ENCODE measurements at regions not wholly inside any gene's neighbourhood (a gene's known extent, or its start where the extent isn't known, plus 50 kb on each side); places are given as distances from the start of the nearest gene placed in this dataset.

DNA sequence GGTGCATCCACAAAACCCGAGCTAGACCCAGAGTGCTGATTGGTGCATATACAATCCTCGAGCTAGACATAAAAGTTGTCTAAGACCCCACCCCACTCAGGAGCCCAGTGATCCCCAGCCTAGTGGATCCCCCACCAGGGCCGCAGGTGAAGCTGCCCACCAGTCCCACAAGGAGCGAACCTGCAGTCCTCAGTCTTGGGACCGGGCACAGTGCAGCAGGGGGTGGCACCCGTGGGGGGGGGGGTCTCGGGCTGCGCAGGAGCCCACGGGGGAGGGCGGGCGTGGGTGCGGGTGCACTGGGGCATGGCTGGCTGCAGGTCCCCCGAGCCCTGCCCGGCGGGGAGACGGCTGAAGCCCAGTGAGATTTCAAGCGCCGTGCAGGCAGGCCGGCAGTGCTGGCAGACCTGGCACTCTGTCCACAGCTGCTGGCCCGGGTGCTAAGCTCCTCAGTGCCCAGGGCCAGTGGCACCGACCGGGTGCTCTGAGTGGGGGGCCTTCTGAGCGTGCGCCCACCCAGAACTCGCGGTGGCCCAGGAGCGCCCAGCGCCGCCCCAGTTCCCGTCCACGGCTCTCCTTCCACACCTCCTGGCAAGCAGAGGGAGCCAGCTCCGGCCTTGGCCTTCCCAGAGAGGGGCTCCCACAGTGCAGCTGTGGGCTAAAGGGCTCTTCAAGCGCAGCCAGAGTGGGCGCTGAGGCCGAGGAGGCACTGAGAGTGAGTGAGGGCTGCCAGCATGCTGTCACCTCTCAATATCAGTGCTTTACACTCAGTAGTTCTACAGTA, 989.1 kb downstream of the FAM181B start:
- Histone ChIP-seq H3K36me3 (ENCODE audit: control insufficient read depth, insufficient read depth, low read length) (no peaks in the 10 kb centered on the region), H3K9ac (ENCODE audit: low read length) (no peak overlapping the region), H3K4me3 (ENCODE audit: low read length) (no peak overlapping the region), H3K4me1 (ENCODE audit: control insufficient read depth, insufficient read depth, low read length) (no peaks in the 10 kb centered on the region), H3K9me3 (ENCODE audit: control insufficient read depth, low read length) (no peaks in the 10 kb centered on the region), H3K27me3 (ENCODE audit: control insufficient read depth, insufficient read depth, low read length) (no peaks in the 10 kb centered on the region)

DNA sequence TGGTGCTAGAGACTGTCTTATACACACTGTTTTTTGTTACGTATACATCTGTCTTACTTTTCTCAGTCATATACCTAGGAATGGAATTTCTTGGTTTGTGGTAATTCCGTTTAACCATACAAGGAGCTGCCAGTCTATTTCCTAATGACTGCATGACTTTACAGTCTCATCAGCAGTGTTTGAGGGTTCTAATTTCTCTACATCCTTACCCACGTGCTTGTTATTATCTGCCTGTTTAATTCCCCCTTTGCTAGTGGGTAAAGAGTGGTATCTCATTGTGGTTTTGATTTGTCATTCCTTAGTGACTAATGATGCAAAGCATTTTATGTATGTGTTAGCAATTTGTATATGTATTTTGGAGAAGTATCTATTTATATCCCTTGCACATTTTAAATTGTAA, 1008.0 kb downstream of the FAM181B start:
- Histone ChIP-seq H3K9me3 (ENCODE audit: control insufficient read depth, low read length) (no peaks in the 10 kb centered on the region), H3K9ac (ENCODE audit: low read length) (no peak overlapping the region)

DNA sequence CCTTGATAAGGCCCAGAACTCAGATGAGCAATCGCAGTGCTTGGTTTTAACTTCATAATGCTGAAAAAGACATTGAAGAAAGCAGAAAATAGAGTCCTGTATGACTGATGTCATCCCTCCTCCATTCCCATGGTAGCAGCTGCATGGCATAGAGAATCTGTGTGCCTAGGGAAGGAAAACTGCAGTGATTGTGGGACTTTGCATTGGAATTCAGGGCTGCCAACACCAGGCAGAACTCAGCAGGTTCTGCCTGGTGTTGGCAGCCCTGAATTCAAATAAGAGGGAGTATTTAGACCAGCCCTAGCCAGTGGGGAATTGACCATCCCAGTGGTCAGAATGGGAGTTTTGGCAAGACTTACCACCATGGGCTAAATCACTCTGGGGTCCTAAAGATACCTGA, 1016.0 kb downstream of the FAM181B start:
- H3K4me3 ChIP-seq (ENCODE audit: low read length) = no peak overlapping the region
- no peaks in the 10 kb centered on the region for H3K36me3 ChIP-seq (ENCODE audit: control insufficient read depth, insufficient read depth, low read length)
- H3K27me3 ChIP-seq (ENCODE audit: control insufficient read depth, insufficient read depth, low read length) = no peaks in the 10 kb centered on the region
- no peaks in the 10 kb centered on the region for H3K9me3 ChIP-seq (ENCODE audit: control insufficient read depth, low read length)
- no peaks in the 10 kb centered on the region for H3K4me1 ChIP-seq (ENCODE audit: control insufficient read depth, insufficient read depth, low read length)
- no peak overlapping the region for H3K9ac ChIP-seq (ENCODE audit: low read length)

More for the DNA sequence above, 1008.0 kb downstream of the FAM181B start:
- no peaks in the 10 kb centered on the region for H3K36me3 ChIP-seq (ENCODE audit: control insufficient read depth, insufficient read depth, low read length)
- no peaks in the 10 kb centered on the region for H3K4me1 ChIP-seq (ENCODE audit: control insufficient read depth, insufficient read depth, low read length)
- H3K27me3 ChIP-seq (ENCODE audit: control insufficient read depth, insufficient read depth, low read length) = no peaks in the 10 kb centered on the region
- no peak overlapping the region for H3K4me3 ChIP-seq (ENCODE audit: low read length)

DNA sequence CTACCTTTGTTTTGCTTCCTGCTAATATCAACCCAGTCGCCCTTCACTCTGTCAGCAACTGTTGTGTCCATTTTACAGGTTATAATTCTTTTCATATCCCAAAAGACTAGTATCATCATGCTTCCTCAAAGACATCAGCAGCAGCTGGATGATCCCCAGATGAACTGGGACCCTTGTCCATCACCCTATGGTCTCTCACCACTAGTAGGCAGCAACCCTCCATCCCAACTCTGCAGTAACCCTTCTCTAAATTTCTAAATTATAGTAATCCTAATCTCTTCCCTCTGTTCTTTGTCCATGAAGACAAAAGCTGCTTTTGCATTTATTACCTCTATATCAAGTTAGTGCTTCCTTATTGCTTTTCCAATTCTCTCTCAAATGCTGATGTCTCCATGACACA, 1025.8 kb downstream of the FAM181B start:
- H3K27me3 ChIP-seq (ENCODE audit: control insufficient read depth, insufficient read depth, low read length) = no peaks in the 10 kb centered on the region
- H3K4me1 ChIP-seq (ENCODE audit: control insufficient read depth, insufficient read depth, low read length) = no peaks in the 10 kb centered on the region
- H3K36me3 ChIP-seq (ENCODE audit: control insufficient read depth, insufficient read depth, low read length) = no peaks in the 10 kb centered on the region
- H3K9ac ChIP-seq (ENCODE audit: low read length) = no peak overlapping the region
- H3K4me3 ChIP-seq (ENCODE audit: low read length) = no peak overlapping the region
- no peaks in the 10 kb centered on the region for H3K9me3 ChIP-seq (ENCODE audit: control insufficient read depth, low read length)

DNA sequence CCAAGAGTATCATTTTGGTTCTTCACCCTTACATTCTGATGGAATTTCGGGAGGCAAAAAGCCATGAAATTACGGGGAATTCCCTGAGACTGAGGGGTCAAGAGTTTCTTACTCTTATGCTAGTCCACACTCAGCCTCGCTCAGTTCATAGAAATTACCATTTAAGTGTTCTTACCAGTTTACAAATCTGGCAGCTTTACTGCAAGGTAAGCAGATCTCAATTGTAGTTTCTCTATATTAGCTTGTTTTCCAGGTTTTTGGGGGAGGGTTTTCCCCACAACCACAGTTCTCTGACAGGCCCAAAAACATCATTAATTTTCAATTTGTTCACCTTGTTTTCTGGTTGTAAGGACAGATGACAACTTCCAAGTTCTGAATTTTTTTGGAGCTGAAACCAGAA, 1028.4 kb downstream of the FAM181B start:
- no peaks in the 10 kb centered on the region for H3K9me3 ChIP-seq (ENCODE audit: control insufficient read depth, low read length)
- H3K9ac ChIP-seq (ENCODE audit: low read length) = no peak overlapping the region
- H3K36me3 ChIP-seq (ENCODE audit: control insufficient read depth, insufficient read depth, low read length) = no peaks in the 10 kb centered on the region
- H3K4me1 ChIP-seq (ENCODE audit: control insufficient read depth, insufficient read depth, low read length) = no peaks in the 10 kb centered on the region
- H3K27me3 ChIP-seq (ENCODE audit: control insufficient read depth, insufficient read depth, low read length) = no peaks in the 10 kb centered on the region
- no peak overlapping the region for H3K4me3 ChIP-seq (ENCODE audit: low read length)

DNA sequence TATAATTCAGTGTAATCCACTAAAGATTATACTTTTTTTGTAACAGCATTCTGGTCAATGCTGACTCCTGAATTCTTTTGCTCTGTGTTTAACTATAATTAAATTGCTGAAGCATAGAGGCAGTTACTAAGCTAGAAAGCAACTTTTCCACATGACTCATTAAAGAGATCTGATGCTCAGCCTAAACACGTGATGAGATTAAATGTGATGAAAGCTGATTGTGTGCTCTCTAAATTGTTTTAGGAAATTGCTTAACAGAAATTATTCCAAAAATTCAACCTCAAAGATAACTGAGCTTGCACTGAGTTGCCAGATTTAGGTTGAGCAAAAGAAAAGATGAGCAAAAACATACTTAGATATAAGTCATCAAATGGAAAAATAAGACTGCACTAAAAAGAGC, 1033.6 kb downstream of the FAM181B start:
- Histone ChIP-seq H3K4me1 (ENCODE audit: control insufficient read depth, insufficient read depth, low read length) (no peaks in the 10 kb centered on the region), H3K36me3 (ENCODE audit: control insufficient read depth, insufficient read depth, low read length) (no peaks in the 10 kb centered on the region), H3K9ac (ENCODE audit: low read length) (no peak overlapping the region), H3K9me3 (ENCODE audit: control insufficient read depth, low read length) (no peaks in the 10 kb centered on the region), H3K4me3 (ENCODE audit: low read length) (no peak overlapping the region), H3K27me3 (ENCODE audit: control insufficient read depth, insufficient read depth, low read length) (no peaks in the 10 kb centered on the region)

DNA sequence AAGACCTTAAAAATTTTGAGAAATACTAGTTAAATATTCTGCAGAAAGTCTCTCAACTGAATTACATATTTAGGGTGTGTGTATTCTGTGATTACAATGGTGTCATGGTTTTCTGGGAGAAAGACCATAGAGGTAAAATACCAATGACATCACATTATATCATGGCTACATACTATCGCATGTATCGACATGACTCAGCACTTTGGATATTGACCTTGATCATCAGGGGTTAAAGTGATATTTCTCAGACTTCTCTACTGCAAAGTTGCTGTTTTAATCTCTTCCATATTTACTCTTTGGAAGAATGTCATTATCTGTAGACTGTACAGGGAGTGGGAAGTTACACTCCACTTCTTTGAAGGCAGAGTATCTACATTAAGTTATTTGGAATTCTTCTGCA, 1046.6 kb downstream of the FAM181B start:
- H3K9ac ChIP-seq (ENCODE audit: low read length) = no peak overlapping the region
- H3K9me3 ChIP-seq (ENCODE audit: control insufficient read depth, low read length) = no peaks in the 10 kb centered on the region
- no peaks in the 10 kb centered on the region for H3K27me3 ChIP-seq (ENCODE audit: control insufficient read depth, insufficient read depth, low read length)
- no peaks in the 10 kb centered on the region for H3K4me1 ChIP-seq (ENCODE audit: control insufficient read depth, insufficient read depth, low read length)
- no peaks in the 10 kb centered on the region for H3K36me3 ChIP-seq (ENCODE audit: control insufficient read depth, insufficient read depth, low read length)
- H3K4me3 ChIP-seq (ENCODE audit: low read length) = no peak overlapping the region

DNA sequence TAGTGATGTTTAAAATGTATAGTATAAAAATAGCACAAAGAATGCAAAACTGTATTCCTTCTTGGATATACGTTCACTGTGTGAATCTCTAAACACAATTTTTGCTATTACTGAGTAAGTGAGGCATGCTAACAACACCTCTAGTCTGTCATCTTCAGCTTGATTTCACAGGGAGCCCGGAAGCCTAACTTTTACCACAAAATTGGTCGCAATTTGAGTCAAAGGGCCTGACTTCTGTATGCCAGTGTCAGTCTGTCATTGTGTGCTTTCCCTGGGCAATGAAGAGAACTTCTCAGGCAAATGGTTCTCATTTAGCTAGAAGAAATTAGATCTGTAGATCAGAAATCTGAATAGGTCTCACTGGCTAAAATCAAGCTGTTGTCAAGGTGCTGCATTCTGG, 1059.5 kb downstream of the FAM181B start:
- Histone ChIP-seq H3K9ac (ENCODE audit: low read length) (no peak overlapping the region), H3K36me3 (ENCODE audit: control insufficient read depth, insufficient read depth, low read length) (no peaks in the 10 kb centered on the region), H3K4me3 (ENCODE audit: low read length) (no peak overlapping the region), H3K4me1 (ENCODE audit: control insufficient read depth, insufficient read depth, low read length) (no peaks in the 10 kb centered on the region), H3K9me3 (ENCODE audit: control insufficient read depth, low read length) (no peaks in the 10 kb centered on the region), H3K27me3 (ENCODE audit: control insufficient read depth, insufficient read depth, low read length) (no peaks in the 10 kb centered on the region)

DNA sequence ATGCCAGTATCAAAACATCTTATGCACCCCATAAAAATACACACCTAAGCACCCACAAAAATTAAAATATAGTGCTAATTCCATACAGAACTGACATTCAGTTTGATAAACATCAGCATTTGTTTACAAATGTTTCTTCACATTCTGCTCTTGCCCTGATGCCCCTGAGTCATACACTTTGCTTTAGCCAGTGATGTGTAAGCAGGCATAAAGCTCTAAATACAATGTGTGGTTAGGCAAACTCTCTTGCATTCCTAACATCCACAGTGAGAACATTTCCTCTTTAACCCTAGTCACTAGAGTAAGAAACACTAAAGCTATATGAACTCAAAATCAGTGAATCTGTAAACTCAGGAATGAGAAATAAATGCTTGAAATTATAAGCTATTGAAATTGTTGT, 1060.7 kb downstream of the FAM181B start:
- Histone ChIP-seq H3K27me3 (ENCODE audit: control insufficient read depth, insufficient read depth, low read length) (no peaks in the 10 kb centered on the region), H3K9ac (ENCODE audit: low read length) (no peak overlapping the region), H3K36me3 (ENCODE audit: control insufficient read depth, insufficient read depth, low read length) (no peaks in the 10 kb centered on the region), H3K4me3 (ENCODE audit: low read length) (no peak overlapping the region), H3K9me3 (ENCODE audit: control insufficient read depth, low read length) (no peaks in the 10 kb centered on the region), H3K4me1 (ENCODE audit: control insufficient read depth, insufficient read depth, low read length) (no peaks in the 10 kb centered on the region)

DNA sequence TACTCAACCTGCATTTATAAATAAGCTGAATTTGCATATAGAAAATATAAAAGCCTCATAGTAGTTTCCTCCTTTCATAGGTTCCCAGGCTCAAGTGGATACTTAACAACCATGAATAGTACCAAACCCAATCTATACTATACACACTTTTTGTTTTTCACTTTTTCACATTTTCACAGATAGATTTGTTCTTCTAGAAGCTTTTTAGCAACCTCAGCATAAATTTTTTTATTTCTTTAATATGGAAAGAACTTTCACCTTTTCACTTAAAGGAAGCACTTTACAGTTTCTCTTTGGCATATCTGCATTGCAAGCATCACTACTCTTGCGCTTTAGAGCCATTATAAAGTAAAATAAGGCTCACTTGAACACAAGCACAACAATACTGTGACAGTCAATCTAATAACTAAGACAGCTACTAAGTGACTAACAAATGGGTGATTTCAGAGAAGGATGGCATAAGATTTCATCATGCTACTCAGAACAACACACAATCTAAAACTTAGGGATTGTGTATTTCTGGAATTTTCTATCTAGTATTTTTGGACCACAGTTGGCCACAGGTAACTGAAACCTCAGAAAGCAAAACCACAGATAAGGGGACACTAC, 1063.6 kb downstream of the FAM181B start:
- no peaks in the 10 kb centered on the region for H3K9me3 ChIP-seq (ENCODE audit: control insufficient read depth, low read length)
- no peak overlapping the region for H3K9ac ChIP-seq (ENCODE audit: low read length)
- no peaks in the 10 kb centered on the region for H3K4me1 ChIP-seq (ENCODE audit: control insufficient read depth, insufficient read depth, low read length)
- H3K27me3 ChIP-seq (ENCODE audit: control insufficient read depth, insufficient read depth, low read length) = no peaks in the 10 kb centered on the region
- H3K36me3 ChIP-seq (ENCODE audit: control insufficient read depth, insufficient read depth, low read length) = no peaks in the 10 kb centered on the region
- H3K4me3 ChIP-seq (ENCODE audit: low read length) = no peak overlapping the region

DNA sequence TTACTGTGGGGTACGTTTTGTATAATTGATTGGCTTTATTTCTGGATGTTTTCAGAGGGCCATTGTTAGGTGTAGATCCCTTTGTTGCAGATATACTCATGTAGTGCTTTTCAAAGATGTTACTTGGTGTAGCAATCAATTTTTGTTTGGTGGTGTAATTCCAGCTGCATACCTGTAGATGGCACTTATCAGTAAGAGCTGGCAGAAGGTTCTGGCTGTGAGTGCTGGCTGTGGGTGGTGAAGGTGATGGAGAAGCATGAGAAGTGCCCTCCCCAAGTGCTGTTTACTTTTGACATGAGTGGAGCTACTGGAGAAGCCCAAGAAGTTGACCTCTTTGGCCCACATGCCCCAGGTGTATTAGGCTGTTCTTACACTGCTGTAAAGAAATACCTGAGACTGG, 1074.9 kb downstream of the FAM181B start:
- no peaks in the 10 kb centered on the region for H3K9me3 ChIP-seq (ENCODE audit: control insufficient read depth, low read length)
- no peak overlapping the region for H3K9ac ChIP-seq (ENCODE audit: low read length)
- H3K27me3 ChIP-seq (ENCODE audit: control insufficient read depth, insufficient read depth, low read length) = no peaks in the 10 kb centered on the region
- H3K36me3 ChIP-seq (ENCODE audit: control insufficient read depth, insufficient read depth, low read length) = no peaks in the 10 kb centered on the region
- H3K4me3 ChIP-seq (ENCODE audit: low read length) = no peak overlapping the region
- no peaks in the 10 kb centered on the region for H3K4me1 ChIP-seq (ENCODE audit: control insufficient read depth, insufficient read depth, low read length)

DNA sequence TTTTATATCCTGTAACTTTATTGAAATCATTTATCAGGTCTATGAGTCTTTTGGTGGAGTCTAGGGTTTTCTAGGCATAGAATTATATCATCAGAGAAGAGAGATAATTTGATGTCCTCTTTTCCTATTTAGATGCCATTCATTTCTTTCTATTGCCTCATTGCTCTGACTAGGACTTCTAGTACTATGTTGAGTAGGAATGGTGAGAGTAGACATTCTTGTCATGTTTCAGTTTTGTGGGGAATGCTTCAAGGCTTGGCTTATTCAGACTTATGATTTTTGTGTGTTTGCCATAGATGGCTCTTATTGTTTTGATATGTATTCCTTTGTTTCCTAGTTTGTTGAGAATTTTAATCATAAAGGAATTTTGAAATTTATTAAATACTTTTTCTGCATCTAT, 1078.3 kb downstream of the FAM181B start:
- no peaks in the 10 kb centered on the region for H3K27me3 ChIP-seq (ENCODE audit: control insufficient read depth, insufficient read depth, low read length)
- no peak overlapping the region for H3K9ac ChIP-seq (ENCODE audit: low read length)
- H3K4me3 ChIP-seq (ENCODE audit: low read length) = no peak overlapping the region
- H3K4me1 ChIP-seq (ENCODE audit: control insufficient read depth, insufficient read depth, low read length) = no peaks in the 10 kb centered on the region
- no peaks in the 10 kb centered on the region for H3K9me3 ChIP-seq (ENCODE audit: control insufficient read depth, low read length)
- no peaks in the 10 kb centered on the region for H3K36me3 ChIP-seq (ENCODE audit: control insufficient read depth, insufficient read depth, low read length)
